Astrocyte of the cerebellum (primary cell): ENCODE measurements at regions not wholly inside any gene's neighbourhood (a gene's known extent, or its start where the extent isn't known, plus 50 kb on each side); places are given as distances from the start of the nearest gene placed in this dataset.

Source experiments
- DNase-seq: peaks from one replicate; pipeline ENCODE4 v3.0.0-alpha.2; 2011; ENCODE audit warnings: low read depth
- H3K4me3 ChIP-seq: 2 replicates; pipeline ENCODE4 v1.5.1; 2011; ENCODE audit warnings: mild to moderate bottlenecking, low read depth, low read length, moderate library complexity
- CTCF ChIP-seq: IDR thresholded peaks from 2 replicates; pipeline ENCODE4 v1.5.1; 2012; ENCODE audit warnings: low read length, low read depth, moderate library complexity, mild to moderate bottlenecking; ENCODE audit errors: missing control alignments
- in situ Hi-C: cut with HindIII; loops from 2 replicates; pipeline ENCODE4 v1.10.0; 2017; ENCODE audit warnings: low sequenced_read_pairs

- in situ Hi-C loops: no loop called here
- DNase-seq: no peak
- no peak for TF ChIP-seq CTCF
- H3K4me3 ChIP-seq: no peak overlapping the region
Observed at GRCh38 chr5:56700711-56701110, 114.6 kb upstream of the MAP3K1 start.

GRCh38 chr5:56699538-56699937 is 115.8 kb upstream of the MAP3K1 start:
- no peak overlapping the region for H3K4me3 ChIP-seq
- in situ Hi-C loops: loop anchor here (5.0 kb wide), 1 partner anchor 103 kb away; no protein-coding TSS in a partner anchor
- no peak for TF ChIP-seq CTCF
- no peak for DNase-seq

- H3K4me3 ChIP-seq: no peak overlapping the region
- DNase-seq: no peak
- no peak for TF ChIP-seq CTCF
- in situ Hi-C loops: loop anchor here (5.0 kb wide), 1 partner anchor 104 kb away; no protein-coding TSS in a partner anchor
Observed at GRCh38 chr5:56698463-56699381, 116.6 kb upstream of the MAP3K1 start.

GRCh38 chr5:56696900-56697299 is 118.4 kb upstream of the MAP3K1 start:
- peak; percentile 22 for DNase-seq
- no peak for TF ChIP-seq CTCF
- no peak overlapping the region for H3K4me3 ChIP-seq
- in situ Hi-C loops: loop anchor here (5.0 kb wide), 1 partner anchor 105 kb away; no protein-coding TSS in a partner anchor

- no peak overlapping the region for H3K4me3 ChIP-seq
- DNase-seq: no peak
- TF ChIP-seq CTCF: no peak
- in situ Hi-C loops: no loop called here
Observed at GRCh38 chr5:56693220-56693579, 122.1 kb upstream of the MAP3K1 start.

- in situ Hi-C loops: no loop called here
- TF ChIP-seq CTCF: no peak
- no peak for DNase-seq
- no peak overlapping the region for H3K4me3 ChIP-seq
Observed at GRCh38 chr5:56692359-56693219, 122.8 kb upstream of the MAP3K1 start.
